HepG2 (cell line): ENCODE measurements at regions not wholly inside any gene's neighbourhood (a gene's known extent, or its start where the extent isn't known, plus 50 kb on each side); places are given as distances from the start of the nearest gene placed in this dataset.
"Not testable (repeated sequence)": the region's sequence is repeated elsewhere in the genome, so short reads cannot be mapped to it uniquely, and the experiment has no call there.

Experiments used
- NFE2L1 ChIP-seq: sonication (generic); formaldehyde crosslinking; IDR thresholded peaks from 2 replicates; pipeline ENCODE4 v1.4.0; 2020; ENCODE audit warnings: missing genetic modification reagents, mild to moderate bottlenecking, borderline replicate concordance
- SMAD3 ChIP-seq: sonication (generic); formaldehyde crosslinking; IDR thresholded peaks from 2 replicates; pipeline ENCODE4 v1.4.0; 2020; ENCODE audit warnings: missing genetic modification reagents
- ZNF282 ChIP-seq: fragments of 450-650 bp; IDR thresholded peaks from 2 replicates; pipeline ENCODE4 v1.6.1; 2018; ENCODE audit not compliant: partially characterized antibody
- TF ChIP-seq, protein P1 (sequence below): sonication (generic); formaldehyde crosslinking; IDR thresholded peaks from 2 replicates; pipeline ENCODE4 v1.5.0; 2020; ENCODE audit warnings: mild to moderate bottlenecking, missing genetic modification reagents, moderate library complexity
- TF ChIP-seq, protein P2 (sequence below): sonication (generic); formaldehyde crosslinking; IDR thresholded peaks from 2 replicates; pipeline ENCODE4 v1.4.0; 2020; ENCODE audit warnings: missing genetic modification reagents
- TF ChIP-seq, protein P3 (sequence below): sonication (generic); formaldehyde crosslinking; IDR thresholded peaks from 2 replicates; pipeline ENCODE4 v1.5.0; 2020; ENCODE audit warnings: mild to moderate bottlenecking, missing genetic modification reagents, borderline replicate concordance
- TF ChIP-seq, protein P4 (sequence below): sonication (generic); formaldehyde crosslinking; conservative IDR thresholded peaks from 2 replicates; pipeline ENCODE4 v1.4.0; 2020; ENCODE audit warnings: missing genetic modification reagents

DNA sequence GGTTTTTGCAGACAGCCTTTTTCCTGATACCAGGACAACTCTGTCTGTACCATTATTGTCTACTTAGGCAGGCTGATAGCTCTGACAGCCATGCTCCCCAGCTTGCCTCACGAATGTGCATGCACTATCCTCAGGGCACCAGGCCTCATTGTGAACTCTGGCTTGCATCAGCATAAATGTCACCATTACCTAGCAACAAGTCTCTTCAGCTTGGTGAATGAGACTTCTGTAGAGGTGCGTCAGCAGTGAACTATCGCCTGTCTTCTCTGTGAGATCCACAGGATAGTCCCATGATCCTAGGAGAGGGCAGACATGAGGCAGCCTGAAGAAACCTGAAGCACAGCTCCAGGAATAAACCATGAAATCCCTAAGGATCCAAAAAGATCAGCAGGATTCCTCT, 189.3 kb downstream of the TSPY10 start:
- TF ChIP-seq, protein P1, sequence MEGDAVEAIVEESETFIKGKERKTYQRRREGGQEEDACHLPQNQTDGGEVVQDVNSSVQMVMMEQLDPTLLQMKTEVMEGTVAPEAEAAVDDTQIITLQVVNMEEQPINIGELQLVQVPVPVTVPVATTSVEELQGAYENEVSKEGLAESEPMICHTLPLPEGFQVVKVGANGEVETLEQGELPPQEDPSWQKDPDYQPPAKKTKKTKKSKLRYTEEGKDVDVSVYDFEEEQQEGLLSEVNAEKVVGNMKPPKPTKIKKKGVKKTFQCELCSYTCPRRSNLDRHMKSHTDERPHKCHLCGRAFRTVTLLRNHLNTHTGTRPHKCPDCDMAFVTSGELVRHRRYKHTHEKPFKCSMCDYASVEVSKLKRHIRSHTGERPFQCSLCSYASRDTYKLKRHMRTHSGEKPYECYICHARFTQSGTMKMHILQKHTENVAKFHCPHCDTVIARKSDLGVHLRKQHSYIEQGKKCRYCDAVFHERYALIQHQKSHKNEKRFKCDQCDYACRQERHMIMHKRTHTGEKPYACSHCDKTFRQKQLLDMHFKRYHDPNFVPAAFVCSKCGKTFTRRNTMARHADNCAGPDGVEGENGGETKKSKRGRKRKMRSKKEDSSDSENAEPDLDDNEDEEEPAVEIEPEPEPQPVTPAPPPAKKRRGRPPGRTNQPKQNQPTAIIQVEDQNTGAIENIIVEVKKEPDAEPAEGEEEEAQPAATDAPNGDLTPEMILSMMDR (CRISPR knock-in tag) = not testable (repeated sequence)
- TF ChIP-seq SMAD3 (CRISPR knock-in tag); ZNF282; NFE2L1 (CRISPR knock-in tag): not testable (repeated sequence)
- TF ChIP-seq, protein P2, sequence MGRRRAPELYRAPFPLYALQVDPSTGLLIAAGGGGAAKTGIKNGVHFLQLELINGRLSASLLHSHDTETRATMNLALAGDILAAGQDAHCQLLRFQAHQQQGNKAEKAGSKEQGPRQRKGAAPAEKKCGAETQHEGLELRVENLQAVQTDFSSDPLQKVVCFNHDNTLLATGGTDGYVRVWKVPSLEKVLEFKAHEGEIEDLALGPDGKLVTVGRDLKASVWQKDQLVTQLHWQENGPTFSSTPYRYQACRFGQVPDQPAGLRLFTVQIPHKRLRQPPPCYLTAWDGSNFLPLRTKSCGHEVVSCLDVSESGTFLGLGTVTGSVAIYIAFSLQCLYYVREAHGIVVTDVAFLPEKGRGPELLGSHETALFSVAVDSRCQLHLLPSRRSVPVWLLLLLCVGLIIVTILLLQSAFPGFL = not testable (repeated sequence)
- TF ChIP-seq, protein P3, sequence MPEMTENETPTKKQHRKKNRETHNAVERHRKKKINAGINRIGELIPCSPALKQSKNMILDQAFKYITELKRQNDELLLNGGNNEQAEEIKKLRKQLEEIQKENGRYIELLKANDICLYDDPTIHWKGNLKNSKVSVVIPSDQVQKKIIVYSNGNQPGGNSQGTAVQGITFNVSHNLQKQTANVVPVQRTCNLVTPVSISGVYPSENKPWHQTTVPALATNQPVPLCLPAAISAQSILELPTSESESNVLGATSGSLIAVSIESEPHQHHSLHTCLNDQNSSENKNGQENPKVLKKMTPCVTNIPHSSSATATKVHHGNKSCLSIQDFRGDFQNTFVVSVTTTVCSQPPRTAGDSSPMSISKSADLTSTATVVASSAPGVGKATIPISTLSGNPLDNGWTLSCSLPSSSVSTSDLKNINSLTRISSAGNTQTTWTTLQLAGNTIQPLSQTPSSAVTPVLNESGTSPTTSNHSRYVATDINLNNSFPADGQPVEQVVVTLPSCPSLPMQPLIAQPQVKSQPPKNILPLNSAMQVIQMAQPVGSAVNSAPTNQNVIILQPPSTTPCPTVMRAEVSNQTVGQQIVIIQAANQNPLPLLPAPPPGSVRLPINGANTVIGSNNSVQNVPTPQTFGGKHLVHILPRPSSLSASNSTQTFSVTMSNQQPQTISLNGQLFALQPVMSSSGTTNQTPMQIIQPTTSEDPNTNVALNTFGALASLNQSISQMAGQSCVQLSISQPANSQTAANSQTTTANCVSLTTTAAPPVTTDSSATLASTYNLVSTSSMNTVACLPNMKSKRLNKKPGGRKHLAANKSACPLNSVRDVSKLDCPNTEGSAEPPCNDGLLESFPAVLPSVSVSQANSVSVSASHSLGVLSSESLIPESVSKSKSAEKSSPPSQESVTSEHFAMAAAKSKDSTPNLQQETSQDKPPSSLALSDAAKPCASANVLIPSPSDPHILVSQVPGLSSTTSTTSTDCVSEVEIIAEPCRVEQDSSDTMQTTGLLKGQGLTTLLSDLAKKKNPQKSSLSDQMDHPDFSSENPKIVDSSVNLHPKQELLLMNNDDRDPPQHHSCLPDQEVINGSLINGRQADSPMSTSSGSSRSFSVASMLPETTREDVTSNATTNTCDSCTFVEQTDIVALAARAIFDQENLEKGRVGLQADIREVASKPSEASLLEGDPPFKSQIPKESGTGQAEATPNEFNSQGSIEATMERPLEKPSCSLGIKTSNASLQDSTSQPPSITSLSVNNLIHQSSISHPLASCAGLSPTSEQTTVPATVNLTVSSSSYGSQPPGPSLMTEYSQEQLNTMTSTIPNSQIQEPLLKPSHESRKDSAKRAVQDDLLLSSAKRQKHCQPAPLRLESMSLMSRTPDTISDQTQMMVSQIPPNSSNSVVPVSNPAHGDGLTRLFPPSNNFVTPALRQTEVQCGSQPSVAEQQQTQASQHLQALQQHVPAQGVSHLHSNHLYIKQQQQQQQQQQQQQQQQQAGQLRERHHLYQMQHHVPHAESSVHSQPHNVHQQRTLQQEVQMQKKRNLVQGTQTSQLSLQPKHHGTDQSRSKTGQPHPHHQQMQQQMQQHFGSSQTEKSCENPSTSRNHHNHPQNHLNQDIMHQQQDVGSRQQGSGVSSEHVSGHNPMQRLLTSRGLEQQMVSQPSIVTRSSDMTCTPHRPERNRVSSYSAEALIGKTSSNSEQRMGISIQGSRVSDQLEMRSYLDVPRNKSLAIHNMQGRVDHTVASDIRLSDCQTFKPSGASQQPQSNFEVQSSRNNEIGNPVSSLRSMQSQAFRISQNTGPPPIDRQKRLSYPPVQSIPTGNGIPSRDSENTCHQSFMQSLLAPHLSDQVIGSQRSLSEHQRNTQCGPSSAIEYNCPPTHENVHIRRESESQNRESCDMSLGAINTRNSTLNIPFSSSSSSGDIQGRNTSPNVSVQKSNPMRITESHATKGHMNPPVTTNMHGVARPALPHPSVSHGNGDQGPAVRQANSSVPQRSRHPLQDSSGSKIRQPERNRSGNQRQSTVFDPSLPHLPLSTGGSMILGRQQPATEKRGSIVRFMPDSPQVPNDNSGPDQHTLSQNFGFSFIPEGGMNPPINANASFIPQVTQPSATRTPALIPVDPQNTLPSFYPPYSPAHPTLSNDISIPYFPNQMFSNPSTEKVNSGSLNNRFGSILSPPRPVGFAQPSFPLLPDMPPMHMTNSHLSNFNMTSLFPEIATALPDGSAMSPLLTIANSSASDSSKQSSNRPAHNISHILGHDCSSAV (CRISPR knock-in tag) = not testable (repeated sequence)
- TF ChIP-seq, protein P4, sequence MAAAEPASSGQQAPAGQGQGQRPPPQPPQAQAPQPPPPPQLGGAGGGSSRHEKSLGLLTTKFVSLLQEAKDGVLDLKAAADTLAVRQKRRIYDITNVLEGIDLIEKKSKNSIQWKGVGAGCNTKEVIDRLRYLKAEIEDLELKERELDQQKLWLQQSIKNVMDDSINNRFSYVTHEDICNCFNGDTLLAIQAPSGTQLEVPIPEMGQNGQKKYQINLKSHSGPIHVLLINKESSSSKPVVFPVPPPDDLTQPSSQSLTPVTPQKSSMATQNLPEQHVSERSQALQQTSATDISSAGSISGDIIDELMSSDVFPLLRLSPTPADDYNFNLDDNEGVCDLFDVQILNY (CRISPR knock-in tag) = not testable (repeated sequence)
